HG02642 (cell line): ENCODE measurements at regions not wholly inside any gene's neighbourhood (a gene's known extent, or its start where the extent isn't known, plus 50 kb on each side); places are given as distances from the start of the nearest gene placed in this dataset.

Experiments
- ATAC-seq: cut with Tn5 transposase; IDR thresholded peaks from one replicate; pipeline ENCODE4 v1.9.1; 2021; ENCODE audit warnings: mild to moderate bottlenecking; ENCODE audit not compliant: unreplicated experiment, poor library complexity

- ATAC-seq: no peak
Observed at GRCh38 chr7:17631061-17631460, 309.2 kb downstream of the SNX13 start.

GRCh38 chr7:17632384-17632783 is 307.9 kb downstream of the SNX13 start:
- no peak for ATAC-seq

DNA sequence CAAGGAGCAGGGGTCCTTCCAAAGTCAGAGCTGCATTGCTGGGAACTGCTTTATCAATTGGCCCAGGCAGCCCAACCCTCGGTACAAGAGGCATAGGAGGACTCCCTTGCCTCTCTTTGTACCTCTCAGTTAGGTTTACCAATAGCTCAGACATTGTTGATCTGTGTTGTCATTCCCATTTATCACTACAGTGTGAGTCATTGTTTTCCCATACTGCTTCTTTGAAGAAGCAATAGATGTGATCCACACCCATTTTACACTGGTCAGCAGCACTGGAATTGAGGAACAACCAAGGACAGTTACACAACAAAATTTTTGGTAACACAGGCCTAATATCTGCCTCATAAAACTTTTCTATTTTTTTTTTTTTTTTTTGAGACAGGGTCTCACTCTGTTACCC is 307.2 kb downstream of the SNX13 start:
- ATAC-seq: no peak

DNA sequence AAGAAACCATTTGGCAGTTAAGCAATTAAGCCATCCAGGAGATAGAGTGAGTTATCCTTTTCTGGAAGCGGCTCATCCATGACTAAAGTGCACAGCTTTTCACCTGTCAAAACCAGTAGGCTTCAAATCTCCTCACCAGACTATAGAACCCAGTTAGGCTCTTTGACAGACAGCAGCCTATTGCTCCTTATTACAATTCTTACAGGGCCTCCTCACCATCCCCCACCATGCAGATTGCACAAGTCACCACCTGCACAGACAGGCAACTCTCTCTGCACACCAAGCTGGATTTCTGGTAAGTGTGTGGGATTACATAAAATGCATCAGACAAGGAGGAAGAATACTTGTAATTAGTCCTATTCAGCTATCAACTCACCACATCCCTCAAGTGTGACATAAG is 301.6 kb downstream of the SNX13 start:
- no peak for ATAC-seq

- no peak for ATAC-seq
Observed at GRCh38 chr7:17640730-17641377, 299.4 kb downstream of the SNX13 start.

- ATAC-seq: no peak
Observed at GRCh38 chr7:17645500-17645899, 294.8 kb downstream of the SNX13 start.

DNA sequence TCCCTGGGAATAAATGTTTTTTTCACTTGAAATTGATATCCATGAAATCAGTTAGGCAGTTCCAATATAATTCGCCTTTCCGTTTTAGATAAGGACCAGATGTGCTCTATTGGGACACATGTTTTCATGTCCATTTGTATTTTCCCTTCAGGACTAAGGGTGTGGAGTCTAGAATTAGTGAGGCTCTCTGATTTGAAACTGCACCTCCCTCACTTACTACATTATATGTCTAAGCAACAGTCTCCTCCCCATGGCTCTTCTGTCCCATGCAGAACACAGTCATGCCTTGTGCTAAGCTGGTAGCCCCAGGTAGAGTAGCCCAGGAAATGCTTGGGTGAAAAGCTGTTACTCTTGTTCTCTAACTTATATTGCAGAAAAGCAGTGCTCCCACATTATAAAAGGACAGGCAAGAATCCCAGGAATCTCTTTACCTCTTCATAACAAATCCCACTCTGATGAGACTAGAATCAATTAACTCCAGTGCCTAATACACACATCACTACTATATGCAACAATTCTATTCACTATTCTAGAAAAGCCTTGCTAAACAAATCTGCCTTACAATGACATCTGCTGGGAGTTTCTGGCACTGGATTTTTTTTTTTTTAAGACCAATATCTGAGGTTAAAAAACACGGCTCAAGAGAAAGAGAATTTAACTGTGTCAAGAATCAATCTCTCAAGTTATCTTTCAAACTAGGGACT is 293.9 kb downstream of the SNX13 start:
- ATAC-seq: no peak

DNA sequence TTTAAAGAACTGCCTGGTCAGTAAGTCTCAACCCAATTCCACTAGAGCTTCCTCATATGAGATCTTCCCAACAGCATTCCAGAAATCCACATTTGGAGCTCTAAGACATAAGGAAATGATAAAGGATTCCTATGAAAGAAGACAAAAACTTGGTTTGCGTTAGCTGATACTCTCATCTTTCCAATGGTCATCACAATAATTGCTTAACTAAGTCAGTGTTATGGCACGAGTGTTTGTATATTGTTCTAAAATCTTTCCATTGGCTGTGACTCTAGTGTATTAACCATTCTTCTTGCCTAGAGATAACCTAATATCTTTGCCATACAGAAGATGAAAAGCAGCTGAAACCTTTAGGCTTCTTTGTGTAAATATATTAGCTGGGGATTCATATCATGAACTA is 289.0 kb downstream of the SNX13 start:
- ATAC-seq: no peak

DNA sequence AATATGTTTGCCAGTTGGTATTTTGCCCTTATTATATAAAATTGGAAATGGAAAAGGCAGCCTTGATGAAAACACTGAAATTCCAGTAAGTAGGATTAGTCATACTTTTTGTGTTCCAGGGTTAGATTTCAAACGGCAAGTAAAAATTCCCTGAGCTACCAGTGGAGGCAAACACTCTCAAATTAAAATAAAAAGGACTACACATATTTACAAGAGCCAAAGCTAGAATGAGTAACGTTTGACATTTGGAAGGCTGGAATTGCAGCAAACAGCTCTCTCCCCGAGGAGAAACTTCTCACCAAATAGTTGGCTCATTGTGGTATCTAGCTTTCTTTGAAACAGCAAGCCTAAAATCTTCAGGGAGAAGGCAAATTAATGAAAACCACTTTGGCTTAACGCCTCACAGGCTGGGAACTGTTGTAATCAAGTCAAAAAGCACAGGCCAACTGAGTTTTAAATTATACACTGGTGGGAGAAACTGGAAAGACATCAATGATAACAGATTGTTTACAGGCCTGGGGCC is 288.4 kb downstream of the SNX13 start:
- ATAC-seq: no peak

DNA sequence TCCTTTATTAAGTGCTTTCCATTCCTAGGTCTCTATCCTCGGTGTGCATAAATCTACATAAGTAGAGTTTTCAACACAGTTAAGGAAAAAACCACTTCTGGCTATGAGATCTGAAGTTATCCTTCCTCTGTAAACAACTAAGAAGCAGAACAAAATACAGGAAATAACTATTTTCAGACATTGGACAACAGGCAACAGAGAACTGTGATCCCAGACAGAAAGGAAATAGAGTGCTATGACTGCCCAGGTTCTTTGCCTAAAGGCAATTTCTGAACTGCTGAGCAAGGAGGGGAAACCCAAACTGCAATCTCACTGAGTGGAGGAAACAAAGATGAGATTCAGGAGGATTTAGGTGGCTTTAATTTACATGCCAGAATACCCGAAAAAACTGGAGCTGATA is 285.4 kb downstream of the SNX13 start:
- no peak for ATAC-seq

DNA sequence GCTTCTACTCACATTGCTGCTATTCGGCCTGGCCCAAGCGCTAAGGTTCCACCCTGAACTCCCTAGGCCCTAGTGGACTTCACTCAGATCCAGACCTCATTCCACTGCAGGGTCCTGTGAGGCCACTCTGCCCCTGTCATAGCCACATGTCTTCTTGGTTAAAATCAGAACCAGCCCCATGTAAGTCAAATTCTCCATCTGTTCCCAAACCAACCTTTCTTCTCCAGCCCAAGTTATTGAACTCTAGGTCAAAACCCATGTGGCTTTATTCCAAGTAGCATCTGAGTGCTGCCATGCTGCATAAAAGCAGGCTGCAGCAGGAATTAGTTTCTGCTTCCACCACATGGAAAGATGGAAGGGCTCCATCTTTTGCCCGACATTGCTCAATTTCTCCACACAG is 281.2 kb downstream of the SNX13 start:
- ATAC-seq: no peak

DNA sequence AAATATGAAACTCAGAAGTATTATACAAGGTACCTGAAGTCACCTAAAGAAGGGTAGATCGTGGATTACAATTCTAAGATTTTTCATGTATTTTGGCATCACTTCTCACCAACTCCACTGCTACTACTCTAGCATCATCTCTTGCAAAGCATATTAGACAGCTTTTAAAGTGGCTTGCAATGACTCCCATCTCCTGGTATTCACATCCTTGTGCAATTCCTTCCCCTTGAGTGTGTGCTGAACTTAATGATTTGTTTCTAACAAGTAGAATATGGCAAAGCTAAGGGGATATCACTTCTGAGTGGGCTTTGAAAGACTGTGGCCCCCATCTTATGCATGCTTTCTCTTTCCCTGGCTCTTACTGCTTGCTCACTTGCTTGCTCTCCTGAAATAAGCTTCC is 280.2 kb downstream of the SNX13 start:
- ATAC-seq: no peak

DNA sequence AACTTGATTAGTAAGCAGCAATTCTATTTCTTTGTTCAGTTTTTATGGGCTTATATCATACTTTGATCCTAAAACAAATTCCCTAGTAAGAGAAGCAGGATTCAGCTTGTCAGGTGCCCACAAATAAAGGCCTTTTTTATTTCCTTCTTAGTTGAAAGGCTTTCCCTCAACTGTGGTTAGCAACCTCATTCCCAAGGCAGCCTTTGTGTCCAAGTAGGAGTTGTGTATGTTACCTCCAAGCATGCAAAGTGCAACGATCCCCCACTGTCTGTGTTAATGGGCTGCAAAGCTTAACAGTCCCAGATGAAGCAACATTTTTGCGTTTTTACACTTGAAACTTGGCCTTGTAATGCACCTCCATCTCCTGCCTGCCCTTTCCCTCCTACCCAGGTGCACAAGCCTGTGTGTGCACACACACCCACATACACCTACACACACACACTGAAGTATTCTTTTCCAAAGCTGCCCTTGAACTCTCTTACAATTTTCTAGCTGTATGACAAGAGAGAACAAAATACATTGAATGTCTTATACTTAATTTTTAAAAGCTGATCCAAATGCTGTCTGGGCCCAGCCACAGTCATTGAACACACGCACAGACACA is 278.2 kb downstream of the SNX13 start:
- no peak for ATAC-seq

GRCh38 chr7:17663061-17663675 is 277.1 kb downstream of the SNX13 start:
- ATAC-seq: no peak

GRCh38 chr7:17665029-17665428 is 275.3 kb downstream of the SNX13 start:
- no peak for ATAC-seq

- no peak for ATAC-seq
Observed at GRCh38 chr7:17668122-17668521, 272.2 kb downstream of the SNX13 start.

- no peak for ATAC-seq
Observed at GRCh38 chr7:17669204-17669603, 271.1 kb downstream of the SNX13 start.

DNA sequence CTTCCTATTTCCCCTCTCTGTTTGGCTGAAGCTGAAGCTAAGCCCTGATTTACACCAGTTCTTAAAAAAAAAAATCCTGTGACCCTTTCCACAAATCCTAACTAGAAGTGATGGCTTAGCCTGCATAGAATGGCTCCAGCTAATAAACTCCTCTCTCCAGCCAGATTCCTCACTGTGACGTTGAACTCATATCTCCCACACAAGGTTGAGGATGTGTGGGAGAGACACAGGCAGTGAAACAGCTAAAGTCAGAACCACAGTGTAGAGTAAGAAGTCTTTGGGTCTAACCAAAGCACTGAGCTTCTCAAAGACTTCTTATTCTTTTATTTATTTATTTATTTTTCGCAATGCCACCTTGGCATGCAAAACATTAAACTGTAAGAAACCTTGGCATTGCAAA is 268.3 kb downstream of the SNX13 start:
- no peak for ATAC-seq

- ATAC-seq: no peak
Observed at GRCh38 chr7:17672783-17673182, 267.5 kb downstream of the SNX13 start.

GRCh38 chr7:17674166-17674942 is 265.9 kb downstream of the SNX13 start:
- no peak for ATAC-seq
